ENCODE measurements at regions not wholly inside any gene's neighbourhood (a gene's known extent, or its start where the extent isn't known, plus 50 kb on each side); places are given as distances from the start of the nearest gene placed in this dataset.

- H3K4me1 Mint-ChIP-seq, result peaks cover 2% of the 10 kb centered on the region; the same call in 1 of the 2 replicates
- H3K27me3 Mint-ChIP-seq (ENCODE audit: low read depth), result no peaks in the 10 kb centered on the region
- DNase-seq (ENCODE audit: low spot score) (no peak), ATAC-seq (peak; percentile 19; the same call in 1 of the 2 replicates)
- peaks cover 10% of the 10 kb centered on the region for H3K9me3 Mint-ChIP-seq
- CTCF ChIA-PET, result no interaction called here
- H3K4me3 Mint-ChIP-seq, result no peak overlapping the region
- POLR2A ChIA-PET, result no interaction called here
- peaks cover 2% of the 10 kb centered on the region; the same call in 1 of the 2 replicates for H3K36me3 Mint-ChIP-seq
- no peak overlapping the region for H3K27ac Mint-ChIP-seq
- TF ChIP-seq, protein P1, sequence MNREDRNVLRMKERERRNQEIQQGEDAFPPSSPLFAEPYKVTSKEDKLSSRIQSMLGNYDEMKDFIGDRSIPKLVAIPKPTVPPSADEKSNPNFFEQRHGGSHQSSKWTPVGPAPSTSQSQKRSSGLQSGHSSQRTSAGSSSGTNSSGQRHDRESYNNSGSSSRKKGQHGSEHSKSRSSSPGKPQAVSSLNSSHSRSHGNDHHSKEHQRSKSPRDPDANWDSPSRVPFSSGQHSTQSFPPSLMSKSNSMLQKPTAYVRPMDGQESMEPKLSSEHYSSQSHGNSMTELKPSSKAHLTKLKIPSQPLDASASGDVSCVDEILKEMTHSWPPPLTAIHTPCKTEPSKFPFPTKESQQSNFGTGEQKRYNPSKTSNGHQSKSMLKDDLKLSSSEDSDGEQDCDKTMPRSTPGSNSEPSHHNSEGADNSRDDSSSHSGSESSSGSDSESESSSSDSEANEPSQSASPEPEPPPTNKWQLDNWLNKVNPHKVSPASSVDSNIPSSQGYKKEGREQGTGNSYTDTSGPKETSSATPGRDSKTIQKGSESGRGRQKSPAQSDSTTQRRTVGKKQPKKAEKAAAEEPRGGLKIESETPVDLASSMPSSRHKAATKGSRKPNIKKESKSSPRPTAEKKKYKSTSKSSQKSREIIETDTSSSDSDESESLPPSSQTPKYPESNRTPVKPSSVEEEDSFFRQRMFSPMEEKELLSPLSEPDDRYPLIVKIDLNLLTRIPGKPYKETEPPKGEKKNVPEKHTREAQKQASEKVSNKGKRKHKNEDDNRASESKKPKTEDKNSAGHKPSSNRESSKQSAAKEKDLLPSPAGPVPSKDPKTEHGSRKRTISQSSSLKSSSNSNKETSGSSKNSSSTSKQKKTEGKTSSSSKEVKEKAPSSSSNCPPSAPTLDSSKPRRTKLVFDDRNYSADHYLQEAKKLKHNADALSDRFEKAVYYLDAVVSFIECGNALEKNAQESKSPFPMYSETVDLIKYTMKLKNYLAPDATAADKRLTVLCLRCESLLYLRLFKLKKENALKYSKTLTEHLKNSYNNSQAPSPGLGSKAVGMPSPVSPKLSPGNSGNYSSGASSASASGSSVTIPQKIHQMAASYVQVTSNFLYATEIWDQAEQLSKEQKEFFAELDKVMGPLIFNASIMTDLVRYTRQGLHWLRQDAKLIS (CRISPR knock-in tag; IDR thresholded peaks at IDR 0.05; ENCODE audit: borderline replicate concordance), result no peak
- TF ChIP-seq ERG (CRISPR knock-in tag; IDR thresholded peaks at IDR 0.05) (no peak), RELA (CRISPR knock-in tag; IDR thresholded peaks at IDR 0.05; ENCODE audit: borderline replicate concordance) (no peak), E2F1 (CRISPR knock-in tag; IDR thresholded peaks at IDR 0.05) (no peak), FOXP1 (CRISPR knock-in tag; IDR thresholded peaks at IDR 0.05; ENCODE audit: borderline replicate concordance) (no peak), MYBL2 (CRISPR knock-in tag; IDR thresholded peaks at IDR 0.05) (no peak), ELF4 (CRISPR knock-in tag; IDR thresholded peaks at IDR 0.05; ENCODE audit: low read depth) (no peak), ETV6 (CRISPR knock-in tag; IDR thresholded peaks at IDR 0.05) (no peak), TEAD1 (CRISPR knock-in tag; IDR thresholded peaks at IDR 0.05) (no peak), GTF2I (CRISPR knock-in tag; conservative IDR thresholded peaks at IDR 0.05) (no peak), PRRX2 (CRISPR knock-in tag; IDR thresholded peaks at IDR 0.05) (no peak), ZNF263 (CRISPR knock-in tag; IDR thresholded peaks at IDR 0.05; ENCODE audit: low read depth) (no peak), NR2C2 (CRISPR knock-in tag; IDR thresholded peaks at IDR 0.05) (no peak)
- TF ChIP-seq, protein P2, sequence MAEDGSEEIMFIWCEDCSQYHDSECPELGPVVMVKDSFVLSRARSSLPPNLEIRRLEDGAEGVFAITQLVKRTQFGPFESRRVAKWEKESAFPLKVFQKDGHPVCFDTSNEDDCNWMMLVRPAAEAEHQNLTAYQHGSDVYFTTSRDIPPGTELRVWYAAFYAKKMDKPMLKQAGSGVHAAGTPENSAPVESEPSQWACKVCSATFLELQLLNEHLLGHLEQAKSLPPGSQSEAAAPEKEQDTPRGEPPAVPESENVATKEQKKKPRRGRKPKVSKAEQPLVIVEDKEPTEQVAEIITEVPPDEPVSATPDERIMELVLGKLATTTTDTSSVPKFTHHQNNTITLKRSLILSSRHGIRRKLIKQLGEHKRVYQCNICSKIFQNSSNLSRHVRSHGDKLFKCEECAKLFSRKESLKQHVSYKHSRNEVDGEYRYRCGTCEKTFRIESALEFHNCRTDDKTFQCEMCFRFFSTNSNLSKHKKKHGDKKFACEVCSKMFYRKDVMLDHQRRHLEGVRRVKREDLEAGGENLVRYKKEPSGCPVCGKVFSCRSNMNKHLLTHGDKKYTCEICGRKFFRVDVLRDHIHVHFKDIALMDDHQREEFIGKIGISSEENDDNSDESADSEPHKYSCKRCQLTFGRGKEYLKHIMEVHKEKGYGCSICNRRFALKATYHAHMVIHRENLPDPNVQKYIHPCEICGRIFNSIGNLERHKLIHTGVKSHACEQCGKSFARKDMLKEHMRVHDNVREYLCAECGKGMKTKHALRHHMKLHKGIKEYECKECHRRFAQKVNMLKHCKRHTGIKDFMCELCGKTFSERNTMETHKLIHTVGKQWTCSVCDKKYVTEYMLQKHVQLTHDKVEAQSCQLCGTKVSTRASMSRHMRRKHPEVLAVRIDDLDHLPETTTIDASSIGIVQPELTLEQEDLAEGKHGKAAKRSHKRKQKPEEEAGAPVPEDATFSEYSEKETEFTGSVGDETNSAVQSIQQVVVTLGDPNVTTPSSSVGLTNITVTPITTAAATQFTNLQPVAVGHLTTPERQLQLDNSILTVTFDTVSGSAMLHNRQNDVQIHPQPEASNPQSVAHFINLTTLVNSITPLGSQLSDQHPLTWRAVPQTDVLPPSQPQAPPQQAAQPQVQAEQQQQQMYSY (CRISPR knock-in tag; IDR thresholded peaks at IDR 0.05), result no peak
- TF ChIP-seq, protein P3, sequence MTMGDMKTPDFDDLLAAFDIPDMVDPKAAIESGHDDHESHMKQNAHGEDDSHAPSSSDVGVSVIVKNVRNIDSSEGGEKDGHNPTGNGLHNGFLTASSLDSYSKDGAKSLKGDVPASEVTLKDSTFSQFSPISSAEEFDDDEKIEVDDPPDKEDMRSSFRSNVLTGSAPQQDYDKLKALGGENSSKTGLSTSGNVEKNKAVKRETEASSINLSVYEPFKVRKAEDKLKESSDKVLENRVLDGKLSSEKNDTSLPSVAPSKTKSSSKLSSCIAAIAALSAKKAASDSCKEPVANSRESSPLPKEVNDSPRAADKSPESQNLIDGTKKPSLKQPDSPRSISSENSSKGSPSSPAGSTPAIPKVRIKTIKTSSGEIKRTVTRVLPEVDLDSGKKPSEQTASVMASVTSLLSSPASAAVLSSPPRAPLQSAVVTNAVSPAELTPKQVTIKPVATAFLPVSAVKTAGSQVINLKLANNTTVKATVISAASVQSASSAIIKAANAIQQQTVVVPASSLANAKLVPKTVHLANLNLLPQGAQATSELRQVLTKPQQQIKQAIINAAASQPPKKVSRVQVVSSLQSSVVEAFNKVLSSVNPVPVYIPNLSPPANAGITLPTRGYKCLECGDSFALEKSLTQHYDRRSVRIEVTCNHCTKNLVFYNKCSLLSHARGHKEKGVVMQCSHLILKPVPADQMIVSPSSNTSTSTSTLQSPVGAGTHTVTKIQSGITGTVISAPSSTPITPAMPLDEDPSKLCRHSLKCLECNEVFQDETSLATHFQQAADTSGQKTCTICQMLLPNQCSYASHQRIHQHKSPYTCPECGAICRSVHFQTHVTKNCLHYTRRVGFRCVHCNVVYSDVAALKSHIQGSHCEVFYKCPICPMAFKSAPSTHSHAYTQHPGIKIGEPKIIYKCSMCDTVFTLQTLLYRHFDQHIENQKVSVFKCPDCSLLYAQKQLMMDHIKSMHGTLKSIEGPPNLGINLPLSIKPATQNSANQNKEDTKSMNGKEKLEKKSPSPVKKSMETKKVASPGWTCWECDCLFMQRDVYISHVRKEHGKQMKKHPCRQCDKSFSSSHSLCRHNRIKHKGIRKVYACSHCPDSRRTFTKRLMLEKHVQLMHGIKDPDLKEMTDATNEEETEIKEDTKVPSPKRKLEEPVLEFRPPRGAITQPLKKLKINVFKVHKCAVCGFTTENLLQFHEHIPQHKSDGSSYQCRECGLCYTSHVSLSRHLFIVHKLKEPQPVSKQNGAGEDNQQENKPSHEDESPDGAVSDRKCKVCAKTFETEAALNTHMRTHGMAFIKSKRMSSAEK (CRISPR knock-in tag; IDR thresholded peaks at IDR 0.05; ENCODE audit: borderline replicate concordance), result no peak
- TF ChIP-seq, protein P4, sequence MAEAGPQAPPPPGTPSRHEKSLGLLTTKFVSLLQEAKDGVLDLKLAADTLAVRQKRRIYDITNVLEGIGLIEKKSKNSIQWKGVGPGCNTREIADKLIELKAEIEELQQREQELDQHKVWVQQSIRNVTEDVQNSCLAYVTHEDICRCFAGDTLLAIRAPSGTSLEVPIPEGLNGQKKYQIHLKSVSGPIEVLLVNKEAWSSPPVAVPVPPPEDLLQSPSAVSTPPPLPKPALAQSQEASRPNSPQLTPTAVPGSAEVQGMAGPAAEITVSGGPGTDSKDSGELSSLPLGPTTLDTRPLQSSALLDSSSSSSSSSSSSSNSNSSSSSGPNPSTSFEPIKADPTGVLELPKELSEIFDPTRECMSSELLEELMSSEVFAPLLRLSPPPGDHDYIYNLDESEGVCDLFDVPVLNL (CRISPR knock-in tag; IDR thresholded peaks at IDR 0.05; ENCODE audit: borderline replicate concordance, low read depth), result no peak
- TF ChIP-seq, protein P5, sequence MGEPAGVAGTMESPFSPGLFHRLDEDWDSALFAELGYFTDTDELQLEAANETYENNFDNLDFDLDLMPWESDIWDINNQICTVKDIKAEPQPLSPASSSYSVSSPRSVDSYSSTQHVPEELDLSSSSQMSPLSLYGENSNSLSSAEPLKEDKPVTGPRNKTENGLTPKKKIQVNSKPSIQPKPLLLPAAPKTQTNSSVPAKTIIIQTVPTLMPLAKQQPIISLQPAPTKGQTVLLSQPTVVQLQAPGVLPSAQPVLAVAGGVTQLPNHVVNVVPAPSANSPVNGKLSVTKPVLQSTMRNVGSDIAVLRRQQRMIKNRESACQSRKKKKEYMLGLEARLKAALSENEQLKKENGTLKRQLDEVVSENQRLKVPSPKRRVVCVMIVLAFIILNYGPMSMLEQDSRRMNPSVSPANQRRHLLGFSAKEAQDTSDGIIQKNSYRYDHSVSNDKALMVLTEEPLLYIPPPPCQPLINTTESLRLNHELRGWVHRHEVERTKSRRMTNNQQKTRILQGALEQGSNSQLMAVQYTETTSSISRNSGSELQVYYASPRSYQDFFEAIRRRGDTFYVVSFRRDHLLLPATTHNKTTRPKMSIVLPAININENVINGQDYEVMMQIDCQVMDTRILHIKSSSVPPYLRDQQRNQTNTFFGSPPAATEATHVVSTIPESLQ (CRISPR knock-in tag; IDR thresholded peaks at IDR 0.05), result no peak
- TF ChIP-seq, protein P6, sequence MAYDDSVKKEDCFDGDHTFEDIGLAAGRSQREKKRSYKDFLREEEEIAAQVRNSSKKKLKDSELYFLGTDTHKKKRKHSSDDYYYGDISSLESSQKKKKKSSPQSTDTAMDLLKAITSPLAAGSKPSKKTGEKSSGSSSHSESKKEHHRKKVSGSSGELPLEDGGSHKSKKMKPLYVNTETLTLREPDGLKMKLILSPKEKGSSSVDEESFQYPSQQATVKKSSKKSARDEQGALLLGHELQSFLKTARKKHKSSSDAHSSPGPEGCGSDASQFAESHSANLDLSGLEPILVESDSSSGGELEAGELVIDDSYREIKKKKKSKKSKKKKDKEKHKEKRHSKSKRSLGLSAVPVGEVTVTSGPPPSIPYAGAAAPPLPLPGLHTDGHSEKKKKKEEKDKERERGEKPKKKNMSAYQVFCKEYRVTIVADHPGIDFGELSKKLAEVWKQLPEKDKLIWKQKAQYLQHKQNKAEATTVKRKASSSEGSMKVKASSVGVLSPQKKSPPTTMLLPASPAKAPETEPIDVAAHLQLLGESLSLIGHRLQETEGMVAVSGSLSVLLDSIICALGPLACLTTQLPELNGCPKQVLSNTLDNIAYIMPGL (CRISPR knock-in tag; IDR thresholded peaks at IDR 0.05), result no peak
These were observed 312.9 kb downstream of the PDCD6IP start for GRCh38 chr3:34111361-34111760.

All from WTC11 (cell line).